Adrenal gland (tissue), 5 donors: ENCODE measurements at regions not wholly inside any gene's neighbourhood (a gene's known extent, or its start where the extent isn't known, plus 50 kb on each side); places are given as distances from the start of the nearest gene placed in this dataset.

Experiments
- CTCF ChIP-seq, 6 experiments: fragments of 450-650 bp in 4 of 6; fragments of 200-600 bp in 2 of 6; sonication (generic) in 1 of 6; IDR thresholded peaks; 1 replicate in 5 of 6; 2 replicates in 1 of 6; pipeline versions ENCODE4 v1.5.1 to v1.8.0; 2016 to 2021; ENCODE audit warnings: antibody characterized with exemption in 6 of 6, mild to moderate bottlenecking in 2 of 6, moderate library complexity in 1 of 6
- POLR2A ChIP-seq, 2 donors: fragments of 450-650 bp; IDR thresholded peaks; one replicate each; pipeline ENCODE4 v1.6.1; 2017; ENCODE audit warnings: antibody characterized with exemption in 2 of 2, mild to moderate bottlenecking in 2 of 2, moderate library complexity in 1 of 2
- donor health status: DM: no; HTN: no; CAD: no.

GRCh38 chr14:44414646-44415045 is 92.4 kb downstream of the FSCB start:
- TF ChIP-seq CTCF (IDR thresholded peaks at IDR 0.05) (no peak), POLR2A (IDR thresholded peaks at IDR 0.05) (no peak)
